ENCODE measurements at regions not wholly inside any gene's neighbourhood (a gene's known extent, or its start where the extent isn't known, plus 50 kb on each side); places are given as distances from the start of the nearest gene placed in this dataset.

- TF ChIP-seq CTCF (conservative IDR thresholded peaks at IDR 0.05) (no peak), EZH2 (IDR thresholded peaks at IDR 0.05; ENCODE audit: low read depth) (no peak)
Measured at GRCh38 chr2:150710916-150711315, 223.4 kb upstream of the RND3 start.

All from PC-9 (cell line).